DMS 273 (cell line): ENCODE measurements at regions not wholly inside any gene's neighbourhood (a gene's known extent, or its start where the extent isn't known, plus 50 kb on each side); places are given as distances from the start of the nearest gene placed in this dataset.

Source experiments
- DNase-seq: peaks from one replicate; lab custom pipeline; 2025; ENCODE audit not compliant: unreplicated experiment; lab: John Stamatoyannopoulos, UW

DNA sequence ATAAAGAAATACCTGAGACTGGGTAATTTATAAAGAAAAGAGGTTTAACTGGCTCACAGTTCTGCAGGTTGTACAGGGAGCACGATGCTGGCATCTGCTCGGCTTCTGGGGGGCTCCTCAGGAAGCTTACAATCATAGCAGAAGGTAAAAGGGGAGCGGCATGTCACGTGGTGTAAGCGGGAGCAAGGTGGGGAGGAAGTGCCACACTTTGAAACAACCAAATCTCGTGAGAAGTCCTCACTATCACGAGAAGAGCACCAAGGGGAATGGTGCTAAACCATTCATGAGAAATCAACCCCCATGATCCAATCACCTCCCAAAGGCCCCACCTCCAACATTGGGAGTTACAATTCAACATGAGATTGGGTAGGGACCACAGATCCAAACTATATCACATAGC lies 67.7 kb downstream of the AKR1B1 start:
- DNase-seq, result no peak

DNA sequence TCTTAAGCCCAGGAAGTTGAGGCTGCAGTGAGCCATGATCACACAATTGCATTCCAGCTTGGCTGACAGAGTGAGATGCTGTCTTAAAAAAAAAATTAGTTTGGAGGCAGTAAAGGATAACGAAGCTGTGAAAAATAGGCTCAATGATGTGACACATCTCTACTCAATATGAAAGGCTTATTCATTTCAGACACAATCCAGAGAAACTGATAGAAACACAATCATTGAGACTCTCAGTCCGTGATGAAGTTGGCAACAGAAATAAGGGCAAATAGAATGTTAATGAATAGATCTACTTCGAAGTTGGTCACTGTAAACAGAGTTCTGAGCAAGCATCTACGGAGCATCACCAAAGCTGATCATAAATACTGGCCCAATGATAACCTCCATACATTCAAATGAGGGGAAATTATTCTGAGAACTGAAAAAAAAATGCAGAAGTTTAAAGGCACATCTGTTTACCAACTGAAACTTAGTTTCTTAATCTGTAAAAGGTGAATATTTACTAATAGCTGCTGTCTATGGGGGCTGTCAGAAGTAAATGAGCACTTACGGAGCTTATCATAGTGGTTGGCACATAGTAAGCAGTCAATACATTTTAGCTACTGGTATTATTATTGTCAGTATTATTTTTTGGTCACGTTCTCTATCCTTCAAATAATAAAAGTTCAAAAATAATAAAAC lies 70.4 kb downstream of the AKR1B1 start:
- DNase-seq, result no peak

DNA sequence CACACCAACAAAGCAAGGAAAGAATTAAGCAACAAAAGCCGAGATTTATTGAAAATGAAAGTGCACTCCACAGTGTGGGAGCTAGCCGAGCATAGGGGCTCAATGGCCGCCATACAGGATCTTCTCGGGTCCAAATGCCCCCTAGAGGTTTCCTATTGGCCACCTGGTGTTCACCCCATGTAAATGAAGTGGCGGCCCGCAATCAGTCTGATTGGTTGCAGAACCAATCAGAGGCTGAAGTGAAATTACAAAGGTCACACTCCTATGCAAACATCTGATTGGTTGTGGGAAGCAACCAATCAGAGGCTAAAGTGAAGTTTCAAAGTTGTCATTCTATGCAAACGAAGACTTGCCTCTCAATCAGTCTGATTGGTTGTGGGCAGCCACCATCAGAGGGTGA lies 61.8 kb upstream of the SLC35B4 start:
- DNase-seq, result no peak

DNA sequence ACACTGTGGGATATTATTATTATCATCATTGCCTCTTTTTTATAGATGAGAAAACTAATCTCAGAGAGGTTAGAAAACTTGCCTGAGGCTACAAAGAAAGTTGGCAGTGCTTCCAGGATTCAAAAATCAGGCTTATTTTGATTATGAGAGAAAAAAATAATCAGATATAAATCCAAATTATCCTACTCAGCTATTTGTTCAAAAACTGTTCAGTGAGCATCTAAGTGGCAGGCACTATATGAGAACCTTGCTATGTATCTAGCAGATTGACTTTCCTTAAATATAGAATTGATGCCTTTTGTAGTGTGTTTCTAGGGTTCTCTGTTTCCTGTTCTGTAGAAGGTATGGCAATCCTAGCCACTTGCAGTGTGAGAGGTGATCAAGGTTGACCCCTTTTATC lies 60.0 kb upstream of the SLC35B4 start:
- no peak for DNase-seq

DNA sequence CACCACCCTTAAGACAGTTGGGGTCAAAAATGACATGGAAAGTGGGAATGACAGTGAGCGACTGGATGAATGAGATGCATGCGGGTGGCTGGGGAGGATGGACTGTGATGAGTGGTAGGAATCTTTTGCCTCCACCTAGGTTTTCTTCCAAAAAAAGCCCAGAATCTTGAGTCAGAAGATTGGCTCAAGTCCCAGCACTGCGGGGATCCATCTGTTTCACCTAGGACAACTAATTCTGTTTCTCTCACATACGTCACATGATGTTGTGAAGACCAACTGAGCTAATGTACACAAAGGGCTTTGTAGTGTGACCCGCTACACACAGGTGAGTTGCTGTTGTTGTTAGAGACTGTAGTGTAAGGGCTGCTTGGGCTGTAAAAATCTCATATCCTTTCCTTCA lies 58.5 kb upstream of the SLC35B4 start:
- peak; percentile 62 for DNase-seq

DNA sequence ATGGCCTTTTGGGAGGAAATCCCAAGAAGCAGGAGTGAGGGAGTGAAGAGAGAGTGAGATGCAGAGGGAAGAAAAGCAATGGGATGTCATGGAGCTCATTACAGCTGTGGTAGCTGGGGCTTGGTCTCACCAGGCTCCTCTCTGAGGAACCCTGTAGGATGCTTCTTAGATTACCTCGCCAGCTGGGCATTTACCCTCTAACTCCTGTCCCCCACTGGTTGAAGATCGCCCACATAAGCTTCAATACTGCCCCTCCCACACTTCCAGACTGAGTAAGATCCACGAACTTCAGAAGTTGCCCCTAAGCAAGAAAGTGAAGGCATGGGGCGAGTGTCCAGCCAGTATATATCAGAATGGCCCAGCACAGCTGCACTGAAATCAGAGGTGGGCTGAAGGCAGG lies 58.1 kb upstream of the SLC35B4 start:
- DNase-seq, result peak; percentile 32

DNA sequence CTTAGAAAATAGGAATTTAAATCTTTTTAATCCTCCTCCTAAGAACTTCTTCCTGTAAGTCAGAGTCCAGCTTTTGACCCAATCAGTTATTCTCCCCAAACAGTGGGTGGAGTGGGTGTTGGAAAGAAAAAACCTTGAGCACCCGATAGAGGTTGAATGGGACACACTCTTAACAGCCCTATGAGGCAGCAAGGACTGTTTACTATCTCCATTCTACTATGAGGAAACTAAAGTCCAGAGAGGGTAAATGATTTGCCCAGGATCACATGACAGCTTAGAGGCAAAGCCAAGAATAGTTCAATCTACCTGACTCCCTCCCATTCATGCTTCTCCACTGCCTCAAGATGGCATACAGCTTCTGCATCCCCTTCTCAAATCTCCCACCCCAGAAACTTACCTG lies 57.6 kb upstream of the SLC35B4 start:
- DNase-seq, result no peak

DNA sequence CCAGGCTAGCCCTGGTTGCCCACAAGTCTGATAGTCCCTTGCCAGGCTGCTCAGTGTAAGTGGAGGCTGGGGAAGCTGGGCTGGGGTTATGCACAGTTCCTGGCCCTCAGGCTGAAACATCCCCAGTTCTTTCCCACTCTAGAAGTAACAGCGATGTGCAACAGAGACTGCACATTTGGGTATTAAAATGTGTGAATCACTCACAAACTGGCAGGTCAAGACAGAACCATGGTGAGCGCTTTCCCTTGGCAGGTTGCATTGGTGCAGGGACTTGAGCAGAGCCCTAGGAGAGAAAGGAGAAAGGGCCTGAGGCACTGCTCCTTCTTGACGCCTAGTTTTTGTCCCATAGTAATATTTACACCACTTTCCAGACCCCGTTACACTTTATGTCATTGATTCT lies 56.1 kb upstream of the SLC35B4 start:
- no peak for DNase-seq

DNA sequence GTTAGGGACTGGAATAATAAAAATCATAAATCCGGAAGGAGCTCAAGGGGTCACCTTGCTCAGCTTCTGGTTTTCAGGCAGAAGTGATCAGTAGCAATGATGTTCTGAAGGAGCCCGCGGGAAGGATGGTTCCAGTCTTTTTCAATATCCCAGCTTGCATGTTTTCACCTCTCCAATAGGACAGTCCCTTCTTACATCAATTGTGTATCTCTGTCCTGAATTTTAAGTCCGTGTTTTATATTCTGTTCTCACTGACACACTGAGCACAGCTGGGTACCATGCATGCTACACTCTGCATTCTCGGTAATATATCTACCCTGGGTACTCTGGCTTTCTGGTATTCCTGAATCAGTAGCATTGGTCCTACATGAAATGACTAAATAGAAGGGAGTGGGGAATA lies 55.2 kb upstream of the SLC35B4 start:
- no peak for DNase-seq

DNA sequence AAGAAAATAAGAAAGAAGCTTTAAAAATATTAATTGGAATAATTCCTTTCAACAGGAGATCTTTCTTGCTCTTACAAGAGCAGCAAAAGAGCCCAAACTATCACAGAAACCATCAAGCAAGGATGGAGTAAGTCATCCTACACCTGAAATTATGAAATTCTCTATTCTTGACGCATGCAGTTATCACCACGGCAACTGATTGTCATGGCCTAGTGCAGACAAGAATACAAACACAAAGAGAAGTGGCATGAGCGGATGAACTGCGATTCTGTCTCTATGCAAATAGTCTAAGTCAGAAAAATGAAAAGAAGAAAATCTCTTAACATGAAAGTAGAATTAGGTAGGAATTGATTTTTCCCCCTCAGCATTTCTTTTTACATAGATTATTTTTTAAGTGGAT lies 54.8 kb upstream of the SLC35B4 start:
- DNase-seq, result no peak

DNA sequence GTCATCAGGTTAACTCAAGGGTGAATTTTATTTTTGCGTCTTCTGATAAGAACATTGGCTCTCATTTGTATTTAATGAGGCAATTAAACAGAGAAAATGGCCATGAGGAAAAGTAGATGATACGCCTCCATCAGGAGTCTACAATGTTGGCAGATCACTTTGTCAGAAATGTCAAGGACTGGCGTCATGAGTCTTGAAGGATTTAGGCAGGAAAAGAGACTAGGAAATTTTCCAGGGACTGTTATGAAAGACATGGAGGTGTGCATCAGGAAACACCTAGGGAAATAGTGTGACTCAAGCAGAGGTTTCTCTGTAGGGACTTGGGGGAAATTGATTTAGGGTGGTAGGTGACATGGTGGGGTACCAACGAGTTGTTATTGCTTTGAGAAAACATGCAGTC lies 53.4 kb upstream of the SLC35B4 start:
- no peak for DNase-seq

DNA sequence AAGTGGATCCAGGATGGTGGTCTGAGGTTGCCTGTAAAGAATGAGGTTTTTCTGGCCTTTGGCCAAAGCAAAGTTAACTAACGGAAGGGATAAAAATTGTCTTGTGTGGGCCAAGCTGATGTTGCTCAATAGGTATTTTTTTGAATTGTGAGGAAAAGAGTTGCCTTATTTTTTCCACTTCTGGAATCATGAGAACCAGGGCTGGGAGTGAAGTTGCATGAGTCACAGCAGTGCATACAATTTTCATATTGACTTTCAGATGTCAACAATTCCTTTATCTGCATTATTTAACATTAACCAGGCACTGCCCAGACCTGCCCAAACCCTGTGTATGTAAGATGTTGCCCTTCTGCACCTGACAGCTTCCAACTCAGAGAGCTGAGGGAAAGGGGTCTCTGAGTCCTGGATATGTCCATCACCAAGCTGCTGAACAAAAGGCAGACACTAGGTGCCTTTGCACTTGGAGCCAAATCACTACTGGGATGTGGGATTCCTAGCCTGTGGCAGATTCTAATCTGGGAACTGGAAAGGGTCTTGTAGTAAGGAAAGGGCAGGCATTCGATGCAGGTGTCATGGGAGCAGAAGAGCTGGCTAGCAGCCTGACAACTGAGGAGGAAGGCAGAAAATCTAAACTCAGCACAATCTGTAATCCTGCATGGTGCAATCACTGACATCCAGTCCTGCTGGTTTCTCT lies 52.3 kb upstream of the SLC35B4 start:
- DNase-seq, result peak; percentile 78

DNA sequence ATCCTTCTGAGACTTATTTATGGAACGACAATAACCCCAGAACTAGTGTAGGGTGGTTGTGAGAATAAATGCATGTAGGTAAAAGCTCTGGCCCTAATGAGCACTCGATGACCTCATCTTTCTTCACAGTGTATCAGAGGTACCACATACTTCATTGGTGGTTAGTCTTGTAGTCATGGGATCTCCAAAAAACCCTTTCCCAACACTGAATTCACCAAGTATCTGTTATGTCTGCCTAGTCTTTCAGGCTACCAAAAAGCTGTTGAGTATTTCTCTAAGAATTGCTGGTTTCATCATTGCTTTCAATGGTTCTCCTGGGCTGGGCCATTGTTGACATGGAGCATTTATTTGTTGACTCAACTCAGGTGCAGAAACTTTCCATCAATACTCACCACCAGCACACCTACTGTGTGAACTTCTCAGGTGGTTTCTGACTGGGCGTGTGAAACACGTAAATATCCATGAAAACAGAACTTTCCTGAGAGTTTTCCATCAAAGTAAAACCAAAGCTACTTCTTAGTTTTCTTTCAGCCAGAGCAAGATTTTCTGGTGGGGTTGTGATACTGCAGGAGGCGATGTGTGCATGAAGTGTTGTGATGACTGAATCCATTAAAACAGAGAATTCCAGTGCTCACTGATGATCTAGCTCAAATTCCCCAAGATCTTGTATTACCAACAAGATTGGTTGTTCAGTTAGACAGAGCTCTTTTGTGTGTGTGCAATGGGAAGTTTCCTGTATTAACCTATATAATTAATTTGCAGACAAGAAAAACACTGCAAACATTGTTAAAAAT lies 51.4 kb upstream of the SLC35B4 start:
- DNase-seq, result no peak
